ENCODE measurements at regions not wholly inside any gene's neighbourhood (a gene's known extent, or its start where the extent isn't known, plus 50 kb on each side); places are given as distances from the start of the nearest gene placed in this dataset.

DNA sequence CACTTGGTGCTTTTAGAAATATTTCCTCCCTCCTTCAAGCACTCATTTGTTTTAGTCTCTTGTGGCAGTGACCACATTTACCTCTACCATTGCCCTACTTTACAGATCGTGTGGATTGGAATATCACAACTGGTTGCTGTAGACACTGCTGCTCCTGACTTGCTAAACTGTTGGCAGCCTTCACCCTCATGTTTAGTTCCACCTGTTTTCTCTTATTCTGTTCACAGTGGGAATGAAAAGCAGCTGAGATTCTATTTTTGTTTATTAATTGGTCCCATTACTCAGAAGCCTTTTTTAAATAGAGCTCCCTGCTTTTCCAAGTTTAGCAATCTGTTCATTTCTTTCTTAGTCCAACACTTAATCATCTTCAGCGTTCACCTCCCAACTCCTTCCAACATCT lies 308.9 kb downstream of the RWDD3 start:
- H3K9me3 ChIP-seq (ENCODE audit: control insufficient read depth, insufficient read depth, low read length), result no peaks in the 10 kb centered on the region
- no peak for DNase-seq (ENCODE audit: low read depth, low spot score)
- no CpG with 5 or more reads among the region's 2 CpGs for WGBS (ENCODE audit: insufficient coverage, insufficient read length)

DNA sequence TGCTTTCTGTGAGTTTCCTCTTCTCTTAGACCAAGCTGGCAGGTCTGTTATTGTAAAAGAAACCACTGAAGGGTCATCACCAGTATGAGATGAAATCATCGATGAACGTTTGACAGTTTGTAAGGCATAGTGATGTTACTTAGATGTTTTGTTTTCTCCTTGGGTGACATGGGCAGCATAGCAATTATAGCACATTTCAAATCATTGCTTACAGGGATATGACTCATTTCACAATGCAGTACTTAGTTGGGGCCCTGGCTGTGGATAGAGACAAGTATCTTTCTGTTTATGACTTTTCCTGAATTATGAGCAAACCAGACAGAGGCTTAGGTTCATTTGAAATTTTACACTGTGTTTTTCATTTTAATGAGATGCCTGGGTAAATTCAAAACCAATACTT lies 313.0 kb downstream of the RWDD3 start:
- no peak for DNase-seq (ENCODE audit: low read depth, low spot score)
- no peaks in the 10 kb centered on the region for H3K36me3 ChIP-seq (ENCODE audit: control insufficient read depth, insufficient read depth, low read length)
- no peak overlapping the region for H3K27ac ChIP-seq (ENCODE audit: low read length)
- no peaks in the 10 kb centered on the region for H3K9me3 ChIP-seq (ENCODE audit: control insufficient read depth, insufficient read depth, low read length)
- H3K4me1 ChIP-seq (ENCODE audit: control insufficient read depth, insufficient read depth, low read length), result no peaks in the 10 kb centered on the region
- no peak overlapping the region for H3K4me3 ChIP-seq (ENCODE audit: low read length)
- WGBS (ENCODE audit: insufficient coverage, insufficient read length), result no CpG with 5 or more reads among the region's 2 CpGs
- no peaks in the 10 kb centered on the region for H3K27me3 ChIP-seq (ENCODE audit: control insufficient read depth, insufficient read depth, low read length)

More for the DNA sequence above, 308.9 kb downstream of the RWDD3 start:
- Histone ChIP-seq H3K27ac (ENCODE audit: low read length) (no peak overlapping the region), H3K27me3 (ENCODE audit: control insufficient read depth, insufficient read depth, low read length) (no peaks in the 10 kb centered on the region), H3K4me3 (ENCODE audit: low read length) (no peak overlapping the region), H3K36me3 (ENCODE audit: control insufficient read depth, insufficient read depth, low read length) (no peaks in the 10 kb centered on the region), H3K4me1 (ENCODE audit: control insufficient read depth, insufficient read depth, low read length) (no peaks in the 10 kb centered on the region)

DNA sequence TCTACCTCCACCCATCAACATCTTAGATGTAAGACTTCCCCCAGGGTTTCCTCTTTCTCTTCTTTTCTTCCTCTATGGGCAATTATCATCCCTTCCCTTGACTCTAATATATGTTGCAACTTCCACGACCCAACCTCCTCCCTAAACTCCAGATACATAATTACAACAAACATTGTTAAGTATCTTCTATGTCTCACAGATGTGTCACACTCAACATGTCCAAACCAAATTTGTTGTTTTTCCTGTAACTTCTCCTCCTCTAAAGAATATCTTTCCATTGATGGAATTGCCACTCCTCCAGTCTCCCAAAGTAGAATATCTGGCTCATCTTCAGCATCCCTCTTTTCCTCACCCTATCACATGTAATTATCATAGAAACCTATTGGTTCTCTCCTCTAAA lies 314.2 kb downstream of the RWDD3 start:
- Histone ChIP-seq H3K36me3 (ENCODE audit: control insufficient read depth, insufficient read depth, low read length) (no peaks in the 10 kb centered on the region), H3K27ac (ENCODE audit: low read length) (no peak overlapping the region), H3K27me3 (ENCODE audit: control insufficient read depth, insufficient read depth, low read length) (no peaks in the 10 kb centered on the region), H3K4me3 (ENCODE audit: low read length) (no peak overlapping the region), H3K4me1 (ENCODE audit: control insufficient read depth, insufficient read depth, low read length) (no peaks in the 10 kb centered on the region), H3K9me3 (ENCODE audit: control insufficient read depth, insufficient read depth, low read length) (no peaks in the 10 kb centered on the region)
- no peak for DNase-seq (ENCODE audit: low read depth, low spot score)
- no CpG with 5 or more reads among the region's 1 CpG for WGBS (ENCODE audit: insufficient coverage, insufficient read length)

DNA sequence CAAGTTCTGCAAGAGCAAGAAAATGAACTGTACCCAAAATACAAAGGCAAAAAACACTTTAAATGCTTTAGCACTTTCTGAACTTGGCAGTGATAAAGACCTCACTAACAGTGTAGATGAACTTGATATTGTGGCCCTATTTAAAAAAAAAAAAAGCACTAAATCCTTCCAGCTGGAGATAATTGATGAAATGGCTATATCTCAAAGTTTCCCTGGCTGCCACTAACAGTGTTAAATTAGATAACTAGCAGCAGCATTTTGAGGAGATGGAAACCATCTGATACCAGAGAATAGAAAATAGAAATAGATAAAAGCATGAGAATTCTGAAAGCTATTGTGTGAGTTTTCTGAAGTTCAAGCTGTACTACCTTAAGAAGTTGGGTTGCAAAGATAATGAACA lies 317.2 kb downstream of the RWDD3 start:
- Histone ChIP-seq H3K4me1 (ENCODE audit: control insufficient read depth, insufficient read depth, low read length) (no peaks in the 10 kb centered on the region), H3K9me3 (ENCODE audit: control insufficient read depth, insufficient read depth, low read length) (no peaks in the 10 kb centered on the region), H3K27ac (ENCODE audit: low read length) (no peak overlapping the region), H3K27me3 (ENCODE audit: control insufficient read depth, insufficient read depth, low read length) (no peaks in the 10 kb centered on the region), H3K4me3 (ENCODE audit: low read length) (no peak overlapping the region), H3K36me3 (ENCODE audit: control insufficient read depth, insufficient read depth, low read length) (no peaks in the 10 kb centered on the region)
- no peak for DNase-seq (ENCODE audit: low read depth, low spot score)

DNA sequence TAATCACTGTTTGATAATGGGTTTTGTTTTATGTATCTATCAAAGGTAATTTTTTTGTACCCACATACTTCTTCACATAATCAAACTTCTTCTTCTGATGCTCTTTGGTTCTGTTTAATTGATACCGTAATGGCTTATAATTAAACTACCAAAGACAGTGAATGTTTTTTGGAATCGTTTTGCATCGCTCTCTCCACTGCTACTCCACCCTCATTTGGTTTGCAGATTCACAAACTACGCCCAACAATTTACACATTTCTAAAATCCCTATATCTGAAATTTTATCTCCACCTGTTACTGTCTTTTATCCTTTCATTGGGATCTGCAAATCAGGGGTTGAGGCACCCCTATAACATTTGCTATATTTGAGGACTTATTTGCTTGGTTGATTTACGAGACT lies 319.6 kb downstream of the RWDD3 start:
- no peaks in the 10 kb centered on the region for H3K9me3 ChIP-seq (ENCODE audit: control insufficient read depth, insufficient read depth, low read length)
- no peak overlapping the region for H3K4me3 ChIP-seq (ENCODE audit: low read length)
- H3K36me3 ChIP-seq (ENCODE audit: control insufficient read depth, insufficient read depth, low read length), result no peaks in the 10 kb centered on the region
- no peak for DNase-seq (ENCODE audit: low read depth, low spot score)
- H3K27ac ChIP-seq (ENCODE audit: low read length), result no peak overlapping the region
- WGBS (ENCODE audit: insufficient coverage, insufficient read length), result 100% methylated on average over 1 of the region's 5 CpGs
- H3K4me1 ChIP-seq (ENCODE audit: control insufficient read depth, insufficient read depth, low read length), result no peaks in the 10 kb centered on the region
- H3K27me3 ChIP-seq (ENCODE audit: control insufficient read depth, insufficient read depth, low read length), result no peaks in the 10 kb centered on the region

DNA sequence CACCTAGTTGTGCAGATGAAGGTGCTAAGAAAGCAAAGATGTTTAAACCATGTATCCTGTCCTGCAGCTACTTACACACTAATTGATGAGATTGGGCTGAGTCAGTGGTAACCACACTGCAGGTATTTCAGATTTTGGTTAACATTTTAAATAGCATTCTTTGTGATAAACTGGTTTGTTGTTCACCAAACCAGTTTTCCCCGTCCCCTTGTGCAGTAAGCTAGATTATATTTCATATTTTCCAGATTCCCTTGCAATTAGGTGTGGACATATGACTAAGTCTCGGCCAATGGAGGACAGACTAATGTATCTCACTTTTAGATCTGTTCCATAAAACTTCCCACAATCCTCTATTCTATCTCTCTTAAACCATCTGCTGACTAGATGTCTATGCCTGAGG lies 320.4 kb downstream of the RWDD3 start:
- WGBS (ENCODE audit: insufficient coverage, insufficient read length), result no CpG with 5 or more reads among the region's 2 CpGs

DNA sequence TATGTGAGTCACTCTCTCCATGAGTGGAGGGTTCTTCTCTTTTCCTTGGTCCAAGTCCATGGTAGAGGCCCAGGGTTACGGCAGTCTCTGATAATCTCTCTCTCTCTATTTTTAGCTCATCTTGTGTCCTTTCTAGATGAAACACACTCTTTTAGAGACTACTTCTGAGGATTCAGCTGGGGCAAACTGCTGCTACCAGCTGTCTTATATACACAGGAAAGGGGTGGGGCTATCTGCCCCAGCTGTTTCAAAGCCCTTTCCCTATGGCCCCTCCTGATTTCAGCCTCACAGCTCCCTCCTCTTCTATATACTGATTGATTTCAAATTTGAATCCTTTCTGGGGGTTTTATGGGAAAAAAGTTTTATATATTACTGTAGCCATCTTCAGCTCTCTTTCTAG lies 324.8 kb downstream of the RWDD3 start:
- no peak overlapping the region for H3K27ac ChIP-seq (ENCODE audit: low read length)
- no peak overlapping the region for H3K4me3 ChIP-seq (ENCODE audit: low read length)
- H3K4me1 ChIP-seq (ENCODE audit: control insufficient read depth, insufficient read depth, low read length), result no peaks in the 10 kb centered on the region
- no peaks in the 10 kb centered on the region for H3K36me3 ChIP-seq (ENCODE audit: control insufficient read depth, insufficient read depth, low read length)
- no peaks in the 10 kb centered on the region for H3K27me3 ChIP-seq (ENCODE audit: control insufficient read depth, insufficient read depth, low read length)
- WGBS (ENCODE audit: insufficient coverage, insufficient read length), result no CpG with 5 or more reads among the region's 1 CpG
- no peaks in the 10 kb centered on the region for H3K9me3 ChIP-seq (ENCODE audit: control insufficient read depth, insufficient read depth, low read length)
- DNase-seq (ENCODE audit: low read depth, low spot score), result no peak

More for the DNA sequence above, 320.4 kb downstream of the RWDD3 start:
- Histone ChIP-seq H3K4me3 (ENCODE audit: low read length) (no peak overlapping the region), H3K36me3 (ENCODE audit: control insufficient read depth, insufficient read depth, low read length) (no peaks in the 10 kb centered on the region), H3K27me3 (ENCODE audit: control insufficient read depth, insufficient read depth, low read length) (no peaks in the 10 kb centered on the region), H3K9me3 (ENCODE audit: control insufficient read depth, insufficient read depth, low read length) (no peaks in the 10 kb centered on the region), H3K4me1 (ENCODE audit: control insufficient read depth, insufficient read depth, low read length) (no peaks in the 10 kb centered on the region), H3K27ac (ENCODE audit: low read length) (no peak overlapping the region)
- no peak for DNase-seq (ENCODE audit: low read depth, low spot score)

DNA sequence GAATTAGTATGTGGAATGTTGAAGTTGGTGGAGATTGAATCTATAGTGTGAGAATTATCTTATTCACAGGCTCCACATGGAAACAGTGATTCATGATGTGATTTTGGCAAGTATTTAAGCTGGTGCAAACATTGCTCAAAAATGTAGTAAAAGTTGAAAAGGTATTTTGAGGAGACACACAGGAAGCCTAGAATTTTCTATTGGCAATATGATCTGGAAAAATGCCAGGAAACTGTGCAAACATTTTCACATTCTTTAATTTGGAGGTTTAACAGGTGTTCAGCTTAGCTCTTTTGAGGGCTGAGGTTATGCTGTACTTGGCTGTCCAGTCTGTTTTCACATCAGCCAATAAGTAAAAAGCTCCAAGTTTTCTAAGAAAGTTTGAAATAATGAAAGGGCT lies 327.3 kb downstream of the RWDD3 start:
- no peak overlapping the region for H3K4me3 ChIP-seq (ENCODE audit: low read length)
- DNase-seq (ENCODE audit: low read depth, low spot score), result no peak
- no peak overlapping the region for H3K27ac ChIP-seq (ENCODE audit: low read length)

DNA sequence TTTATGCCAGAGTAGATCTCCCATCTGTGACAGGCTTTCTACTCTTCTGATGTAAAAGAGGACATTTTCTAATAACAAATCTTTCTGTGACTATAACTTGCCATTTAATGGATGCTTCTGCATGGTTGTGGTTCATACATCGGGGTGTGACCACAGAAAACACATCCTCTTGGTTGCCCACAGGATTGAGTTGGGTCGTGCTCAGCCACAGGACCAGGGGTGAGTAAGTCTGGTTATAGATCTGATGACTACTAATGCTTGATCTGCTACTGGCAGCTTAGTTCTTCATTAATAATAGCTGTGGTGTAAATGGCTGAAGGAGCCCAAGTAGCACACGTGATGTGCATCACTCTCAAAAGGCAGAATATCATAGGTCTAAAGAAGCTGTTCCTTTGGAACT lies 328.2 kb downstream of the RWDD3 start:
- H3K4me1 ChIP-seq (ENCODE audit: control insufficient read depth, insufficient read depth, low read length), result no peaks in the 10 kb centered on the region
- no peaks in the 10 kb centered on the region for H3K27me3 ChIP-seq (ENCODE audit: control insufficient read depth, insufficient read depth, low read length)
- WGBS (ENCODE audit: insufficient coverage, insufficient read length), result no CpG with 5 or more reads among the region's 3 CpGs
- no peak overlapping the region for H3K27ac ChIP-seq (ENCODE audit: low read length)
- no peak for DNase-seq (ENCODE audit: low read depth, low spot score)
- H3K36me3 ChIP-seq (ENCODE audit: control insufficient read depth, insufficient read depth, low read length), result no peaks in the 10 kb centered on the region
- H3K4me3 ChIP-seq (ENCODE audit: low read length), result no peak overlapping the region
- no peaks in the 10 kb centered on the region for H3K9me3 ChIP-seq (ENCODE audit: control insufficient read depth, insufficient read depth, low read length)

More for the DNA sequence above, 327.3 kb downstream of the RWDD3 start:
- no peaks in the 10 kb centered on the region for H3K36me3 ChIP-seq (ENCODE audit: control insufficient read depth, insufficient read depth, low read length)
- no peaks in the 10 kb centered on the region for H3K4me1 ChIP-seq (ENCODE audit: control insufficient read depth, insufficient read depth, low read length)
- H3K9me3 ChIP-seq (ENCODE audit: control insufficient read depth, insufficient read depth, low read length), result no peaks in the 10 kb centered on the region
- H3K27me3 ChIP-seq (ENCODE audit: control insufficient read depth, insufficient read depth, low read length), result no peaks in the 10 kb centered on the region

DNA sequence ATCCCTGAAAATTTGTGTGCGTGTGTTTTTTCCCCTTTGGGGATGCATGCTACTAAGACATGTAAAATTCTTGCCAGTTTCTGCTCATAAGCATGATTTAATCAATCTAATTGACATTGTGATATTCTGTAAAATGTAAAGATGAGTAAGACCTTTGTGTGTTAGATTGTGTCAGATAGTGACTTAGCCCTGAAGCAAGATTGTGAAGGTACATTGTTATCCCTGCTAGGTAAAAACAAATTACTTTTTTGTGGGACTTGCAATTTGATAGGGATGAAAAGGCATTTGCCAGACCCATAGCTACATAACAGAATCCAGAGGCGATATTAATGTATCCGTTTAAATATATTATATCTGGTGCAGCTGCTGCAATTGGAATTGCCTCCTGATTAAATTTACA lies 338.0 kb downstream of the RWDD3 start:
- no peaks in the 10 kb centered on the region for H3K9me3 ChIP-seq (ENCODE audit: control insufficient read depth, insufficient read depth, low read length)
- H3K36me3 ChIP-seq (ENCODE audit: control insufficient read depth, insufficient read depth, low read length), result no peaks in the 10 kb centered on the region
- no peak overlapping the region for H3K27ac ChIP-seq (ENCODE audit: low read length)
- no peaks in the 10 kb centered on the region for H3K27me3 ChIP-seq (ENCODE audit: control insufficient read depth, insufficient read depth, low read length)
- DNase-seq (ENCODE audit: low read depth, low spot score), result no peak
- no peaks in the 10 kb centered on the region for H3K4me1 ChIP-seq (ENCODE audit: control insufficient read depth, insufficient read depth, low read length)
- no peak overlapping the region for H3K4me3 ChIP-seq (ENCODE audit: low read length)
- no CpG with 5 or more reads among the region's 3 CpGs for WGBS (ENCODE audit: insufficient coverage, insufficient read length)

DNA sequence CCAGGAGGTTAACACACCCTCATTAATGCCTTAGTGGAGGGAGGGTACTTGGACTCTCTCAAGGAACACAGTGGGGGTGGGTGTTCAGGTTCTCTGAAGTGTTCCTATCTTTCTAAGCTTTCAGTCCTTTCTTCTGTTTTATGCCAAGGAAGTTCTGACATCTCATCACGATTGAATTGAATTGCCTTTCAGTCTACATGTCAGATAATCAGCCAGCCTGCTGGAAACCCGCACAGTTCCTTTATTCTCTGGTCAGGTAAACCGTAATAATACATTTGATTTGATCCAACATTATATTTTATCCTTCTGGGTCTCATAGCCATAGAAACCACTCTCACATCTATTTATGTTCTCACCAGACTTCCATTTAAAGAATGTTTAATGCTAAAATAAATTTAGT lies 339.0 kb downstream of the RWDD3 start:
- WGBS (ENCODE audit: insufficient coverage, insufficient read length), result no CpG with 5 or more reads among the region's 3 CpGs
- H3K9me3 ChIP-seq (ENCODE audit: control insufficient read depth, insufficient read depth, low read length), result no peaks in the 10 kb centered on the region
- no peaks in the 10 kb centered on the region for H3K36me3 ChIP-seq (ENCODE audit: control insufficient read depth, insufficient read depth, low read length)
- H3K4me3 ChIP-seq (ENCODE audit: low read length), result no peak overlapping the region
- H3K4me1 ChIP-seq (ENCODE audit: control insufficient read depth, insufficient read depth, low read length), result no peaks in the 10 kb centered on the region
- H3K27me3 ChIP-seq (ENCODE audit: control insufficient read depth, insufficient read depth, low read length), result no peaks in the 10 kb centered on the region
- no peak for DNase-seq (ENCODE audit: low read depth, low spot score)
- no peak overlapping the region for H3K27ac ChIP-seq (ENCODE audit: low read length)

Data from iPS DF 6.9 (cell line).